Aorta (tissue), 5 donors: ENCODE measurements at regions not wholly inside any gene's neighbourhood (a gene's known extent, or its start where the extent isn't known, plus 50 kb on each side); places are given as distances from the start of the nearest gene placed in this dataset.
A peak's percentile ranks its signal among the peaks of the same experiment; 100 is the strongest.
"Not testable (repeated sequence)": the region's sequence is repeated elsewhere in the genome, so short reads cannot be mapped to it uniquely, and the experiment has no call there.

Source experiments
- ATAC-seq: fragments of 200-7000 bp; cut with Tn5 transposase; one replicate; pipeline ENCODE4 v1.9.1; 2022; ENCODE audit warnings: moderate library complexity; ENCODE audit not compliant: low FRiP score
- DNase-seq, 2 donors: peaks; one replicate each; pipeline ENCODE4 v3.0.0-alpha.2; 2020
- H3K27ac ChIP-seq, 2 donors: one replicate each; pipeline ENCODE4 v1.5.1; 2013; ENCODE audit warnings: low read length in 2 of 2, mild to moderate bottlenecking in 2 of 2, moderate library complexity in 2 of 2, control low read depth in 1 of 2, inconsistent platforms in 1 of 2, low read depth in 1 of 2
- H3K27me3 ChIP-seq, 2 donors: one replicate each; pipeline ENCODE4 v1.6.1; 2013; ENCODE audit warnings: control low read depth in 1 of 2, low read length in 1 of 2, mild to moderate bottlenecking in 1 of 2, moderate library complexity in 1 of 2; ENCODE audit not compliant: insufficient read depth in 2 of 2, control insufficient read depth in 1 of 2
- H3K36me3 ChIP-seq, 2 donors: one replicate each; pipeline ENCODE4 v1.6.1; 2013; ENCODE audit warnings: control low read depth in 1 of 2, low read length in 1 of 2, mild to moderate bottlenecking in 1 of 2; ENCODE audit not compliant: insufficient read depth in 2 of 2, control insufficient read depth in 1 of 2
- H3K4me1 ChIP-seq, 2 donors: one replicate each; pipeline ENCODE4 v1.6.1; 2013; ENCODE audit warnings: low read length in 2 of 2, control low read depth in 1 of 2, mild to moderate bottlenecking in 1 of 2, moderate library complexity in 1 of 2; ENCODE audit not compliant: insufficient read depth in 2 of 2, control insufficient read depth in 1 of 2
- H3K4me3 ChIP-seq, 2 donors: one replicate each; pipeline ENCODE4 v1.5.1; 2013; ENCODE audit warnings: low read length in 2 of 2, control low read depth in 1 of 2, mild to moderate bottlenecking in 1 of 2
- H3K9me3 ChIP-seq: one replicate; pipeline ENCODE4 v1.6.1; 2013; ENCODE audit warnings: mild to moderate bottlenecking, low read length; ENCODE audit not compliant: control insufficient read depth
- WGBS, 2 donors: extraction: QIAGEN DNeasy Blood & Tissue Kit; methylation state at CpG; one replicate each; pipeline ENCODE4 v1.1.7; 2013; 5-methylcytosine and 5-hydroxymethylcytosine counted together
- intact Hi-C, 2 donors: fragments of 100-400 bp; cut with DNase I; formaldehyde crosslinking; loops; one replicate each; pipeline versions ENCODE4 v1.14.2 to v1.15.0; 2022
- donor health status: healthy with polysubstance abuse.
- donor health status: Bipolar disorder and iron deficiency.
- donor health status: DM: no; HTN: no; CAD: no.
- donor health status: DM: no; HTN: no; CAD: no.
- donor health status: DM: yes; HTN: yes; CAD: no.

DNA sequence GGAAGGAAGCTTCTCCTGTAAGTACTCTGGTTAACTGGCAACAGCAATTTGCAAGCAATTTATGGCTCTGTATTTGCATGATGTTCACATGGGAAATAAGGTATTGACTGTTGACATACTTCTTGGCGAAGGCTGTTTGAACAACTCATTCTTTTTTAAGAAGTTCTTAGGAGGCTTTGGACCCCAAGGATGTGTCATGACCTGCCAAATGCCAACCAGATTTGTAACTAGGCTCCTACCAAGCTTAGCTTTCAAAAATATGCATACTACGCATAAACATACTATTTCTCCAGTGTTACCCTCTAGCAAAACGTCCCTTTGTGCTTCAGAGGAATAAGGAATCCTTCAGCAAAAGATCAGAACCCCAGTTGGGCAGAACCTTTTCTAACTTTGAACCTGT, 165.2 kb upstream of the MSX2 start:
- Histone ChIP-seq H3K36me3 (no peaks in the 10 kb centered on the region), H3K27ac (no peak overlapping the region), H3K4me3 (no peak overlapping the region), H3K4me1 (no peaks in the 10 kb centered on the region), H3K27me3 (peaks cover 0 to 2% of the 10 kb centered on the region in 2 donors), H3K9me3 (no peaks in the 10 kb centered on the region)
- DNase-seq (no peak), ATAC-seq (no peak)
- intact Hi-C loops, result loop anchor here in 1 of 2 donors (10.0 kb wide), 1 partner anchor 166 kb away; the partner anchor contains the start of gene MSX2
- WGBS, 2 donors, result 74 to 78% methylated on average over 3 of the region's 3 CpGs

DNA sequence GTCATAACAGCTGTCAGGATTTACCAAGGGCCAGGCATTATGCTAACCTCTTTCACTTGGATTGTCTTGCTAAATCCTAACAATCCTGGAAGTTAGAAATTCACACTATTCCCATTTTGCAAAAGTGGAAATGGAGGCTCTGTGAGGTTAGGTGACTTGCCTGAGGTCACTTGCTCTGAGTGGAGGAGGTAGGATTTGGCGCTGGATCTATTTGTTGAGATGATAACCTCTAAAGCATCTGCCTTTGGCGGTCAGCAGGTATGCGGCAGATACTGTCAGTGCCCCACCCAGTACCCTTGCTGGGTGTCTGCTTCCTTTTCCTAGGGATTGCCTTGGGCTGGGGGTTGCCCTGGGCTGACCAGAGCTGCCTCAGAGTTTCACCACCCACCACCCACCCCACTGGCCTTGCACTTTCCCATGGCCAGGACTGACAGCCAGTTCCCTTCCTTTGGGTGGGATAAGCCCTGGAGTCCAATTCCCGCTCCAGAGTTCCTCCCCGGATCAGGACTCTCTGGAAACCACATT, 164.8 kb upstream of the MSX2 start:
- intact Hi-C loops, result loop anchor here in 1 of 2 donors (10.0 kb wide), 1 partner anchor 165 kb away; the partner anchor contains the start of gene MSX2
- no peaks in the 10 kb centered on the region for H3K4me1 ChIP-seq
- no peaks in the 10 kb centered on the region for H3K9me3 ChIP-seq
- ATAC-seq (no peak), DNase-seq (no peak)
- no peak overlapping the region for H3K27ac ChIP-seq
- peaks cover 0 to 2% of the 10 kb centered on the region in 2 donors for H3K27me3 ChIP-seq
- WGBS, 2 donors, result 93 to 94% methylated on average over 5 of the region's 5 CpGs
- H3K36me3 ChIP-seq, result no peaks in the 10 kb centered on the region
- H3K4me3 ChIP-seq, result no peak overlapping the region

DNA sequence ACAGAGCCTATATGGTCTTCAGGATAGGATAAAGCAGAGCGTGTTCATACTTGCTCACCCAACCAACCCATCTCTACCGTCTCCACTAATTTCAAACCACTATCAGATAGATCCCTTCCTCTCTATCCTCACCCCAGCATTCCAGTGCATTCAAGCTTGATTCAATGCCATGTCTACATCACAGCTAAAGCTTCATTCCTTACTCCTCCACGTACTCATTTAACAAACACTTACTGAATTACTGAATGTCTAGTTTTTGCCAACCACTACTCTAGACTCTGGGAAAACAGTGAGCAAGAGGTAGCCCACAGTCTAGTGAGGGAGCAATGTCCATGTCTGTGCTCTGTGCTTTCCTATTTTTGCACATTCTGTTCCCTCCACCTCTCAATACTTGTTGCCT, 163.5 kb upstream of the MSX2 start:
- DNase-seq (no peak), ATAC-seq (no peak)

DNA sequence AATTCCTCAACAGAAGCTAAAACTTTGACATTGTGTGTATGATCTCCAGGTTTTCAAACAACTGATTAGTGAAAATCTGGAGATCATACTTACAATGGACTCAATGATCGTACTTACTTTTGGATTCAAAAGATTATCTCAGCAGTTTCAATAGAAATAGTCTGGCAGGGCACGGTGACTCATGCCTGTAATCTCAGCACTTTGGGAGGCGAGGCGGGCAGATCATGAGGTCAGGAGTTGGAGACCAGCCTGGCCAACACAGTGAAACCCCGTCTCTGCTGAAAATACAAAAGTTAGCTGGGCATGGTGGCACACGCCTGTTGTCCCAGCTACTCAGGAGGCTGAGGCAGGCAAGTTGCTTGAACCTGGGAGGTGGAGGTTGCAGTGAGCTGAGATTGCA, 161.3 kb upstream of the MSX2 start:
- H3K4me3 ChIP-seq, H3K27ac ChIP-seq, H3K27me3 ChIP-seq, H3K36me3 ChIP-seq, ATAC-seq, H3K4me1 ChIP-seq, DNase-seq, intact Hi-C loops, H3K9me3 ChIP-seq: not testable (repeated sequence)
- WGBS, 2 donors, result 20 to 26% methylated on average over 6 of the region's 6 CpGs

More for the DNA sequence above, 163.5 kb upstream of the MSX2 start:
- Histone ChIP-seq H3K4me3 (no peak overlapping the region), H3K27ac (no peak overlapping the region), H3K4me1 (no peaks in the 10 kb centered on the region), H3K36me3 (no peaks in the 10 kb centered on the region), H3K27me3 (peaks cover 0 to 2% of the 10 kb centered on the region in 2 donors), H3K9me3 (no peaks in the 10 kb centered on the region)
- intact Hi-C loops, result no loop called here
- whole genome bisulfite sequencing, 2 donors, result 57 to 66% methylated on average over 3 of the region's 3 CpGs

DNA sequence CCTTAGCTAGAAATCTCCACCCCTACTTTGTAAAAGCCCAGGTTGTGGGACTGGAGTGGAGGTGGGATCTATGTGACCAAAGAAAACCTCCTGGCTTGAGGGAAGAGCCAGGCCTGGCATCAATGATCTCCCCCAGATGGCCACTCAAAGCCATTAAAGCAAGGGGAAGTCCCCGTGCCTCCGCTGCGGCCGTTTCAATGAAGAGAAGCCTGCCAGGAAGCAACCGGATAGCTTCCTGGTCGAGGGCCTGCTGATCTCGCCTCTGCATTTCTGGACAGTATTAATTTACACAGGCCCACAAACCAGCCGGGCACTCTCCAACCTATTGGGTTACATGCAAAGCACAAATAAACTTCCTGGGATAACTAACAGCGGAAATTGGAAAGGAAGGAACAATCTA, 160.5 kb upstream of the MSX2 start:
- peaks cover 0 to 2% of the 10 kb centered on the region in 2 donors for H3K27me3 ChIP-seq
- no peaks in the 10 kb centered on the region for H3K9me3 ChIP-seq
- DNase-seq, result no peak
- no peaks in the 10 kb centered on the region for H3K36me3 ChIP-seq
- ATAC-seq, result no peak
- intact Hi-C loops, result no loop called here
- no peak overlapping the region for H3K4me3 ChIP-seq
- H3K27ac ChIP-seq, result no peak overlapping the region
- no peaks in the 10 kb centered on the region for H3K4me1 ChIP-seq
- WGBS, 2 donors, result 88 to 91% methylated on average over 9 of the region's 9 CpGs

DNA sequence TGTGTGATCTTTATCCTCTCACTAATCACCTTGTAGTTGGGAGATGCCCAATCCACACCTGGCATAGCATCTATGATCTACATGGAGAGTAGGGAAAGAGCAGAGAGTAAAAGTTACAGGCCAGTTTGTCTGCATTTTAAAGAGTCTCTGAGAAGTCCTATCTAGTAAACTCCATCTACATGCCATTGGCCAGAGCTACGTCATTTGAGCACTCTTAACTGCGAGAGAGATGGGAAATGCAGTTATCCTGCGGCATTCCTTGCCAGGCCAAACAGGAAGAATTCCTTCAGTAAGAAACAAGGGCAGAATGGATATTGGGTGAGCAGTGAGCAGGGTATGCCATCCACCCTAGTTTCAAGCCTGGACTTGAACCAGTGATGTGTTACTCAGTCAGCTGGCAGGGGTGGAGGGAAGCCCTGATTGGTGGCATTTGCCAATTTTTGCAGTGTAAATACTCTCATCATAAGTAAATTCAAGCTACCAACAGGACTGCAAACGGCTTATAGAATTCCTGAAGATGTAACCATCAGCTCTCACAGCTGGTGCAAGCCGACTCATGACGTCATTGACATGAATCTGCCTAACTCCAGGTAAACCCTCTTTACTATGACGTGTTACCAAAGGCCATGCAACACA, 156.8 kb upstream of the MSX2 start:
- Histone ChIP-seq H3K4me1 (peaks cover 0 to 2% of the 10 kb centered on the region in 2 donors), H3K9me3 (no peaks in the 10 kb centered on the region), H3K36me3 (no peaks in the 10 kb centered on the region), H3K4me3 (no peak overlapping the region), H3K27me3 (no peaks in the 10 kb centered on the region), H3K27ac (no peak overlapping the region)
- 90 to 91% methylated on average over 7 of the region's 7 CpGs for WGBS, 2 donors
- DNase-seq (no peak), ATAC-seq (no peak)
- intact Hi-C loops, result no loop called here

DNA sequence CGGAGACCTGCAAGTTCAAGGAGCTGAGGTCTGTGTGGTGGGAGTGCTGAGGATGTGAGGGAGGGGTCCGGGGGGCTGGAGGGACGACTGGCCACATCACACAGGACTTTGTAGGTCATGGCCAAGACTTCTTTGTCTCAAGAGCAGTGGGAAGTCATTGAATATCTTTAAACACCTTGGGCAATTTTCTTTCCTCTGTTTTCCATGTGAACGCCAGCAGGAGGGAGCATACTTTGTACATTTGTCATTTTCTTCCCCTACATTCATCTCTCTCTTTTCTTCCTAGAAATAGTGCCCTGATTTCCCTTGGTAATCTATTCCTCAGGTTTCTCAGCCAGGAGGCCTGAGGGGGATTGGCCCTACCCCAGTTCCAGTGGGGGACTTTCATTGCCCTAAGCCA, 153.7 kb upstream of the MSX2 start:
- Histone ChIP-seq H3K4me1 (peaks cover 0 to 2% of the 10 kb centered on the region in 2 donors), H3K9me3 (no peaks in the 10 kb centered on the region), H3K4me3 (no peak overlapping the region), H3K36me3 (no peaks in the 10 kb centered on the region), H3K27ac (no peak overlapping the region), H3K27me3 (no peaks in the 10 kb centered on the region)
- 89 to 95% methylated on average over 4 of the region's 4 CpGs for WGBS, 2 donors
- no peak for DNase-seq
- intact Hi-C loops, result no loop called here
- ATAC-seq, result no peak

DNA sequence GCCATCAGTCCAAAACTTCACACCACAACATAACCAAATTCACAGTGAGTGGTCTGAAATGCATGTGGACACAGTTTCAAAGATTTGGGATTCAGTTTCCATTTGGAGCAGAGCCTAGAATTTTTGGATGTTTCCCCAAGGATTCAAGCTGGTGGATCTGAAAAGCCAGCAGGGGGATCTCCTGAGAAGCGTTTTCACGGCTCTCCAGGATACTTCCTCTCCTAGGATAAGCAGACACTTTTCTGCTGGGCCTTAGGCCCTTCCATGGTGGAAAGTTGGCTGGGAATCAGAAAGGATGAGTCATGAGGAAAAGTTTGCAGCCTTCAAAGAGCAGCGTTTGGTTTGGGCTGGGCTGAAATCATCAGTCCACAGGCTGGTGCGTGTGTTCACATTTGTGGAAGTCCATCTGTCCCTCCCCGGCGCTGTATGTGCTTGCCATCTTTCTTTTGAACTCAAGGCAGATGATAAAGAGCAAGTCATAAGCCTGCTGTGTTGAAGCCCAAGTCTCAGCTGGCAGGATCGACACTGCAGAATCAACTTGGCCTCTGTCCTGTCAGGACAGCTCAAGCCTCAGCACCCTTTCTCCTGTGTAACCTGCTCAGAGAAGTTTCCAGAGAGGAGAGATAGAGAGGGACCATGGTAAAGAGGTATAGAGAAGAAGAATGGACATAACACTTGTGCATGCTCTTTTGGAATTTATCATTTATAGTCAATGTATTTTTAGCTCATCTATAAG, 152.6 kb upstream of the MSX2 start:
- Histone ChIP-seq H3K27ac (peak overlapping the region in 1 of 2 donors; percentile 11), H3K36me3 (no peaks in the 10 kb centered on the region), H3K9me3 (no peaks in the 10 kb centered on the region), H3K4me1 (peaks cover 0 to 2% of the 10 kb centered on the region in 2 donors), H3K27me3 (no peaks in the 10 kb centered on the region), H3K4me3 (no peak overlapping the region)
- ATAC-seq (peak; percentile 92), DNase-seq (peak in 1 of 2 donors; percentile 71)
- intact Hi-C loops, result no loop called here
- WGBS, 2 donors, result 13% methylated on average over 7 of the region's 7 CpGs

DNA sequence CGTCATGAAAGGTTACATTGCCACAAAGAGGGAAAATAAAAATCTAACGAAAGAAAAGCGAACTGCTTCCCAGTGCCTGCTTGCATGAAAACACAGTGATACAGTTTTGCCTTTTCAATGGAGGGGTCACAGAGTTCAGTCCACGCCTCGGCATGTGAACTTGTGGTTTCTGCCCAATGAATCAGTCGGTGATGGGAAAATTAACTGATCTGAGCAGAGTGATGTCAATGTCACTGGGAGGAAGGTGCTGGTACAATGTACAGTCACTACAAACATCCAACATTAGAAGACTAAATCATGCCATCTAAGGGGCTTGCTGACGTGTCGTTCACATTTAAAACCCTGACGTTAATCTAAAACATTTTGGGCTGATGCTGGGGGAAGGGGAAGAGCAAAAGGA, 151.8 kb upstream of the MSX2 start:
- WGBS, 2 donors, result 97% methylated on average over 9 of the region's 9 CpGs
- no peaks in the 10 kb centered on the region for H3K9me3 ChIP-seq
- ATAC-seq (no peak), DNase-seq (no peak)
- H3K27ac ChIP-seq, result no peak overlapping the region
- intact Hi-C loops, result no loop called here
- H3K27me3 ChIP-seq, result no peaks in the 10 kb centered on the region
- H3K4me1 ChIP-seq, result peaks cover 0 to 2% of the 10 kb centered on the region in 2 donors
- no peak overlapping the region for H3K4me3 ChIP-seq
- no peaks in the 10 kb centered on the region for H3K36me3 ChIP-seq
